ENCODE measurements at regions not wholly inside any gene's neighbourhood (a gene's known extent, or its start where the extent isn't known, plus 50 kb on each side); places are given as distances from the start of the nearest gene placed in this dataset.

DNA sequence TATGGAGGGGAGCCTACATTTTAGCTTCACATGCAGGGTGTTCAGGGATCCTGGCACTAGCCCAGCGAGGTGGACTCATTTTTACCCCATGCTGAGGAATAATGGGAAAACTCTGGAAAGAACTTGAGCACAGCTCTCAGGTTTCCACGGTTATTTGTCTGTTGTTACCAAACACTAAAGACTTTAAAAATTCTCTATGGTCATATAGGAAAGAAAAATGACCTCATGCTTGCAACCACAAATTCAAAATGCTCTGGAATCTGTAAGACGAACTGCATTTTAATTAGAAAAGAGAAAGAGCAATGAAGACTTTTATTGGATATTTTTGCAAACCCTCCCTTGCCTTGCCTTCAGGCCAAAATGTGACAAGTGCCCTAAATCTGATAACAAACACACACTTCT, 606.9 kb downstream of the EBF1 start:
- TF ChIP-seq, protein P1, sequence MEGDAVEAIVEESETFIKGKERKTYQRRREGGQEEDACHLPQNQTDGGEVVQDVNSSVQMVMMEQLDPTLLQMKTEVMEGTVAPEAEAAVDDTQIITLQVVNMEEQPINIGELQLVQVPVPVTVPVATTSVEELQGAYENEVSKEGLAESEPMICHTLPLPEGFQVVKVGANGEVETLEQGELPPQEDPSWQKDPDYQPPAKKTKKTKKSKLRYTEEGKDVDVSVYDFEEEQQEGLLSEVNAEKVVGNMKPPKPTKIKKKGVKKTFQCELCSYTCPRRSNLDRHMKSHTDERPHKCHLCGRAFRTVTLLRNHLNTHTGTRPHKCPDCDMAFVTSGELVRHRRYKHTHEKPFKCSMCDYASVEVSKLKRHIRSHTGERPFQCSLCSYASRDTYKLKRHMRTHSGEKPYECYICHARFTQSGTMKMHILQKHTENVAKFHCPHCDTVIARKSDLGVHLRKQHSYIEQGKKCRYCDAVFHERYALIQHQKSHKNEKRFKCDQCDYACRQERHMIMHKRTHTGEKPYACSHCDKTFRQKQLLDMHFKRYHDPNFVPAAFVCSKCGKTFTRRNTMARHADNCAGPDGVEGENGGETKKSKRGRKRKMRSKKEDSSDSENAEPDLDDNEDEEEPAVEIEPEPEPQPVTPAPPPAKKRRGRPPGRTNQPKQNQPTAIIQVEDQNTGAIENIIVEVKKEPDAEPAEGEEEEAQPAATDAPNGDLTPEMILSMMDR (optimal IDR thresholded peaks at IDR 0.05 in 1 of 3, IDR thresholded peaks at IDR 0.05 in 1 of 3, conservative IDR thresholded peaks at IDR 0.05 in 1 of 3; ENCODE audit: extremely low read depth in 1 of 3, insufficient read depth in 2 of 3, low read length in 3 of 3), result no peak
- no peak for TF ChIP-seq EZH2 (IDR thresholded peaks at IDR 0.05; ENCODE audit: low read length)

All from keratinocyte (primary cell).